ENCODE measurements at regions not wholly inside any gene's neighbourhood (a gene's known extent, or its start where the extent isn't known, plus 50 kb on each side); places are given as distances from the start of the nearest gene placed in this dataset.
"Not testable (repeated sequence)": the region's sequence is repeated elsewhere in the genome, so short reads cannot be mapped to it uniquely, and the experiment has no call there.

DNA sequence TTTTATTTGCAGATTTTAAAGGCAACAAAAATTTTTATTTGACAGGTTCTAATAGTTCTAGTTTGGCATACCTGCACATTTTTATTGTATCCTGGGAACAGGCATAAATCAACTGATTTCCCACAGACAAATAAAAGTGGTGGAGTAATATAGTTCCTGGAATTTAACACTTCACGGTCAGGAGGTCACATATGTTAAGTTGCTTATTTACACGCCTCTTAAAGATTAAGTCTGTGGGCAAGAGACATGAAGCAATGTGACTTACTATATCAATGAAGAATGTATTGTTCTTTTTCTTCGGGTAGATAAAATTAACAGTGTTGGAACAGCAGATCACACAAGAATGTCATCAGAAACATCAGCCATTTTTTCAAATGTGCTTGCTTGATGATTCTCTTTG lies 558.3 kb downstream of the TTLL7 start:
- DNase-seq; H3K27ac ChIP-seq (ENCODE audit: low read length); H3K36me3 ChIP-seq (ENCODE audit: control insufficient read depth, insufficient read depth, low read length); H3K4me3 ChIP-seq (ENCODE audit: low read length); H3K4me1 ChIP-seq (ENCODE audit: control insufficient read depth, insufficient read depth, low read length); H3K27me3 ChIP-seq (ENCODE audit: control insufficient read depth, insufficient read depth, low read length); H3K9me3 ChIP-seq (ENCODE audit: control insufficient read depth, low read depth, low read length): not testable (repeated sequence)
- no CpG with 5 or more reads among the region's 3 CpGs for WGBS (ENCODE audit: insufficient coverage, low lambda C conversion rate)

DNA sequence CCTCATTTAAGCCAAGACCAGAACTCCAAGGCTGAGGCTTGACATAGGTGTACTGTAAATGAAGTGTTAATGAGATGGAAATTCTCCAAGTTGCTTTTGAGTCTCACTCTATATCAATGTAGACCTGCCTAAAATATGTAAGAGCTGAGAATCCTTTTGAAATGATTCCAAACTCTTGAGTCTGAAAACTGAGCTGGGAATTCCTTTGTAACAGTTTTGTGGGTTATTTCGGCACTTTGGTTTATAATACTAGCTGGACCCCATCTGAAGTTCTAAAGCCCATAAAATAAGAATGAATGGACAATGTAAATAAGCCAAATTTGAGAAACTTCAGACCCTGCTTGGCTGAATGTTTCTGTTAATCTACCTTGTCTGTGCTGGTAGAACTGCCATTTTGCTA lies 558.9 kb downstream of the TTLL7 start:
- not testable (repeated sequence) for H3K27me3 ChIP-seq (ENCODE audit: control insufficient read depth, insufficient read depth, low read length); DNase-seq; H3K4me3 ChIP-seq (ENCODE audit: low read length); H3K4me1 ChIP-seq (ENCODE audit: control insufficient read depth, insufficient read depth, low read length); H3K36me3 ChIP-seq (ENCODE audit: control insufficient read depth, insufficient read depth, low read length); H3K9me3 ChIP-seq (ENCODE audit: control insufficient read depth, low read depth, low read length); H3K27ac ChIP-seq (ENCODE audit: low read length)
- no CpG with 5 or more reads among the region's 1 CpG for WGBS (ENCODE audit: insufficient coverage, low lambda C conversion rate)

DNA sequence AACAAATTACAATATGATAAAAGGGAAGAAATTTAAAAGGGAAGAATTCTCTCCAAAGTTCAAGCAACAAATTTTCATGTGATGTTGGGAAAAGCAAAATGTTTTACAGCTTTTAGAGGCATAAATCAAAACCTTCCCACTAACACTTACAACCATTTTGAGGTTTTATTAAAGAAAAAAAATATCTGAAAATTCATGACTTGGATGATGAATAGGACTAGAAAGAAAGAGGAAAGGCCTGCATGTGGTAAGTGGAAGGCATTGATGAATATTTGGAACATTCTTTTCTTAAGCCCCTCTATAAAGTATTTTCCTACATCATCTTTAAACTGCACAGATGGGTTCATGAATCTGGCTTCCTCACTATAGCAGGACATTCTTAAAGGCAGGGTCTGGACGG lies 560.6 kb downstream of the TTLL7 start:
- not testable (repeated sequence) for DNase-seq; H3K27me3 ChIP-seq (ENCODE audit: control insufficient read depth, insufficient read depth, low read length); H3K4me3 ChIP-seq (ENCODE audit: low read length); H3K27ac ChIP-seq (ENCODE audit: low read length); H3K36me3 ChIP-seq (ENCODE audit: control insufficient read depth, insufficient read depth, low read length); H3K9me3 ChIP-seq (ENCODE audit: control insufficient read depth, low read depth, low read length); H3K4me1 ChIP-seq (ENCODE audit: control insufficient read depth, insufficient read depth, low read length)
- no CpG with 5 or more reads among the region's 1 CpG for WGBS (ENCODE audit: insufficient coverage, low lambda C conversion rate)

DNA sequence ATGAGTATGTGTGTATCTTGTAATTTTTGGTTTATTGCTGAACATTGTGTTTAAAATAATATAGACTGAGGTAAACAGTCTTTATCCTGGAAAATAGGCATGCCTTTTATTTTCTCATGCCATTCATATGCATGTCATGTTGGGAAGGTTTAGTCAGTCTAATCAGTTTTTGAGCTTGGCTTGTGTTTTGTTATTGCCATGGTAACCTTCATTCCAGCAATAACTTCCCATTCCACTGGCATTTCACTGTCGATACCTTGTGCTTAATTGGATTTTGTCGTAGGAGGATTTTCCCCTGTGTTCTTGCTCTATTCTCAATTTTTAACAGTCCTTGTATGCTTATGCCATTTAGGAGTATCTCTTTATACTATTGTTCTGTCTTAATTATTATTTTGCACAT lies 563.6 kb downstream of the TTLL7 start:
- not testable (repeated sequence) for H3K27me3 ChIP-seq (ENCODE audit: control insufficient read depth, insufficient read depth, low read length); H3K9me3 ChIP-seq (ENCODE audit: control insufficient read depth, low read depth, low read length); H3K36me3 ChIP-seq (ENCODE audit: control insufficient read depth, insufficient read depth, low read length); H3K4me1 ChIP-seq (ENCODE audit: control insufficient read depth, insufficient read depth, low read length); DNase-seq; H3K27ac ChIP-seq (ENCODE audit: low read length); H3K4me3 ChIP-seq (ENCODE audit: low read length)
- no CpG with 5 or more reads among the region's 2 CpGs for WGBS (ENCODE audit: insufficient coverage, low lambda C conversion rate)

DNA sequence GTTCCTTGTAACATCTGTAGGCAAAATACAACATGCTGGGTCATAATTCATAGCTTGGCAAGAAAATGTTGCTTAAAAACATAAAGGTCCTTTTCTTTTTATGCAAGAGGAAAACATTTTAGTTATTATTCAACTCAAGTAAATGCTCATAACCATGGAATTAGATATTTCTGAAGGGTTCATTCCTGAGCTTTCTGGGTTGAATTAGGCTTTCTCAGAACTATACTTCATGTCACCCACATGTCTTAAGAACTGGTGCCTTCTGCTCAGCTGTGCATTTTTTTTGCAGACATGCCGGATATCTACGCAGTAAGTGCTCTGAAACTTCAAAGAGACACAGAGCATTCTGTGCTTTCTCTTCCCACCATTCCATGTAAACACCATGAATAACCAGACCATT lies 571.4 kb downstream of the TTLL7 start:
- not testable (repeated sequence) for H3K36me3 ChIP-seq (ENCODE audit: control insufficient read depth, insufficient read depth, low read length); H3K27ac ChIP-seq (ENCODE audit: low read length); DNase-seq; H3K9me3 ChIP-seq (ENCODE audit: control insufficient read depth, low read depth, low read length); H3K4me1 ChIP-seq (ENCODE audit: control insufficient read depth, insufficient read depth, low read length); H3K4me3 ChIP-seq (ENCODE audit: low read length); H3K27me3 ChIP-seq (ENCODE audit: control insufficient read depth, insufficient read depth, low read length)
- no CpG with 5 or more reads among the region's 2 CpGs for WGBS (ENCODE audit: insufficient coverage, low lambda C conversion rate)

DNA sequence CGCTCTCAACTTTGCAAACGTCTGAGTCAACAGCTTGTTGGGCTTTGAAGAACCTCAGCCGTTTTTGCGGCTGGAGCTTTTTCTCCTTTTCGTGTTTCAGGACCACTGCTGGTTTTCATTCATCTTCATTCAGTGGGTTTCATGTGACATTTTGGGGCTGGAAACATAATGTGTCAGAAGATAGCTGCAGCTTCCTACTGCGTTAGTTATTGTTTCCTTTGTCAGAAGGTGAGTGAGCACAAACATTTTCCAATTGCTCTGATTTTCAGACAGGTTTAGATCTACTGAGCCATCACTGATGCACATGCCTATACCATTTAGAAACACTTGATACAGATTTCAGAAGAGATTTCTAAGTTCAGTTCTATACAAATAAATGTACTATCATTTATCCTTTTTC lies 575.5 kb downstream of the TTLL7 start:
- not testable (repeated sequence) for H3K9me3 ChIP-seq (ENCODE audit: control insufficient read depth, low read depth, low read length); H3K27me3 ChIP-seq (ENCODE audit: control insufficient read depth, insufficient read depth, low read length); H3K27ac ChIP-seq (ENCODE audit: low read length); H3K4me1 ChIP-seq (ENCODE audit: control insufficient read depth, insufficient read depth, low read length); H3K4me3 ChIP-seq (ENCODE audit: low read length); H3K36me3 ChIP-seq (ENCODE audit: control insufficient read depth, insufficient read depth, low read length); DNase-seq
- WGBS (ENCODE audit: insufficient coverage, low lambda C conversion rate): no CpG with 5 or more reads among the region's 6 CpGs

DNA sequence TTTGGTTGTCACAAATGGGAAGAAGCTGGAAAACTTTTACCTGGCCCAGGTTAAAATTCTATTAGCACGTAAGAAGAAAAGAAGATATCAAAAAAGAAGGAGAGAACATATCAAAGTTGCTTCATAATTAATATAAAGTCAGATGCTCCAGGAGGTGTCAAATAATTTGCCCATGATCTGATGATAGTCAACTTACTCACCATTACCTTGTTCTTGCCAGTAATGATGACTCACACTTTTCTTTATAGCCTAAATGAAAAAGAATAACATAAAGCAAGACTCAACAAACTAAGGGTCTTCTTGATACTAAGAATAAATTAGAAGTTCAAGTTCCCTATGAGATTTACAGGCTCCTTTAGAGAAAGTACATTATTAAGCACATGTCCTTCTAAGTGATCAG lies 580.4 kb downstream of the TTLL7 start:
- WGBS (ENCODE audit: insufficient coverage, low lambda C conversion rate): no CpG with 5 or more reads among the region's 1 CpG
- no peaks in the 10 kb centered on the region for H3K9me3 ChIP-seq (ENCODE audit: control insufficient read depth, low read depth, low read length)
- no peaks in the 10 kb centered on the region for H3K27me3 ChIP-seq (ENCODE audit: control insufficient read depth, insufficient read depth, low read length)
- DNase-seq: no peak
- no peaks in the 10 kb centered on the region for H3K4me1 ChIP-seq (ENCODE audit: control insufficient read depth, insufficient read depth, low read length)
- H3K36me3 ChIP-seq (ENCODE audit: control insufficient read depth, insufficient read depth, low read length): no peaks in the 10 kb centered on the region
- H3K27ac ChIP-seq (ENCODE audit: low read length): no peak overlapping the region
- no peak overlapping the region for H3K4me3 ChIP-seq (ENCODE audit: low read length)

DNA sequence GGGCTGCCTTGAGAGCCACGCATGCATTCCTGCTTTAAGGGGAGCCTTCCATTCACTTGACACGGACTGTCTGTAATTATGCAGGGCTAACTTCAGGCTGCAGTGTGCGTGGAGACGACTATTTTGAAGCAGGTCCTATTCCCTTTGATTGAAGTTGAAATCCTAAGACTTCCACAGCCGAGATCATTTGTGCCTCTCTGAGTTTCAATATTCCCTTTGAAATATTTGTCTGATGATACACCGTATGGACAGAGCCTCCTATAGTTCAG lies 585.2 kb downstream of the TTLL7 start:
- H3K9me3 ChIP-seq (ENCODE audit: control insufficient read depth, low read depth, low read length); H3K27ac ChIP-seq (ENCODE audit: low read length); H3K4me1 ChIP-seq (ENCODE audit: control insufficient read depth, insufficient read depth, low read length); DNase-seq; H3K36me3 ChIP-seq (ENCODE audit: control insufficient read depth, insufficient read depth, low read length); H3K4me3 ChIP-seq (ENCODE audit: low read length); H3K27me3 ChIP-seq (ENCODE audit: control insufficient read depth, insufficient read depth, low read length): not testable (repeated sequence)
- no CpG with 5 or more reads among the region's 6 CpGs for WGBS (ENCODE audit: insufficient coverage, low lambda C conversion rate)

DNA sequence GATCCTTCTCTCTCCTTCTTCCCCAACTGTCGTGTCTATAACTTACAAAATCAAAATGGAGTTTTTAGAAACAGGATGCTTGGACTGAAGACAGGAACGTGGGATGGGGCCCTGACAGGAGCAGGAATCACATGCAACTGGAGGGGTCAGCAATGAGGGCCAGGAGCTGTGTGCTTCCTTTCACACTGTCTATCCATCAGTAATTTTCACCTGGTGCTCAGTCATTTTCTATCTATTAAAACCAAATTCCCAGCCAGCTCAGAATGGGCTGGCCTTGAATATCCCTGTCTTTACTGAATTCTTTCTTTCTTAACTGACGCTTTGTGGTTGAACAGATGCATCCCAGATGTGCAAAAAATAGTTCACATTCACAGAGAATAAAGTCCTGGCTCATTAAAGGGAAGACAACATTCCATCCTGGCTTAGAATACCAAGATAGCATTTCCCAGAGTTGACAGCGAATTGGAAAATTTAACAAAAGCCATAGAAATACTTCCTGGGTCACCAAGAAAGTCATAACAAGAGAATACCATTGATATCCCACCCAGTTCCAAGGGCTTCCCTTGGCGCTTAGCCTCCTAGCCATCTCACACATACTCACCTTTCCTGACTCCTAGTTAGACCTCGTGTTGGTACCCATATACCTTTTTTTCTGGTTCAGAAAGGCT lies 588.1 kb downstream of the TTLL7 start:
- WGBS (ENCODE audit: insufficient coverage, low lambda C conversion rate): 70% methylated on average over 1 of the region's 6 CpGs
- H3K36me3 ChIP-seq (ENCODE audit: control insufficient read depth, insufficient read depth, low read length); H3K27ac ChIP-seq (ENCODE audit: low read length); H3K9me3 ChIP-seq (ENCODE audit: control insufficient read depth, low read depth, low read length); H3K27me3 ChIP-seq (ENCODE audit: control insufficient read depth, insufficient read depth, low read length); H3K4me1 ChIP-seq (ENCODE audit: control insufficient read depth, insufficient read depth, low read length); H3K4me3 ChIP-seq (ENCODE audit: low read length); DNase-seq: not testable (repeated sequence)

DNA sequence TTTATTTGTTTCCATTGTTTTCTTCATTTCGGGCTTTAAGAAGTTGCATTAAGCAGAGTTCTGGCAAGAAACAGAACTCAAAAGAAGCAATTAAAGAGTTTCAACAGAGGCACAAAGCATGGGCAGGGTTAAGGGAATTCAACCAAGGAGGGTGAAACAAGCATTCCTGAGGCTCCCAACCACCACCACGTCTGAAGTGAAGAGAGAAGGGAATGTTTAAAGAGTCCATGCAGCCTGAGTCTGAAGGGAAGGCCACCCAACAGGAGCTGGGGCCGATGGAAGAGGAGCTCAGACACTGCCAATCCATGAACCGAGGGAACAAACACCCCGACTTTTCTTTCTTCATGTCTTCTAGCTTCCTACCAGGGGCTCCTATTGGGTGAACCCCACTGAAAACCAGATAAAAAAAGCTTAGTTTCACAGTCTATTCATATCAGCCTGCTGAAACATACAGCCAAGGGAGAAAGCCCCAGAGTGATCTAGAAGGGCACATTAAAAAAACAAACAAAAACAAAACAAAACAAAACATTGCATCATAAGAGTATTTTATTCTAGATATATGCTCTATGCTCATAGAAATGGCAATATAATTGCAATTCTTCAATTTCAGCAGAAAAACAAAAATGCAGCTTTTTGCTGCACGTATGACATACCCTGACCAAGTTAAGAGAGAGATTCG lies 592.1 kb downstream of the TTLL7 start:
- 100% methylated on average over 2 of the region's 7 CpGs for WGBS (ENCODE audit: insufficient coverage, low lambda C conversion rate)

DNA sequence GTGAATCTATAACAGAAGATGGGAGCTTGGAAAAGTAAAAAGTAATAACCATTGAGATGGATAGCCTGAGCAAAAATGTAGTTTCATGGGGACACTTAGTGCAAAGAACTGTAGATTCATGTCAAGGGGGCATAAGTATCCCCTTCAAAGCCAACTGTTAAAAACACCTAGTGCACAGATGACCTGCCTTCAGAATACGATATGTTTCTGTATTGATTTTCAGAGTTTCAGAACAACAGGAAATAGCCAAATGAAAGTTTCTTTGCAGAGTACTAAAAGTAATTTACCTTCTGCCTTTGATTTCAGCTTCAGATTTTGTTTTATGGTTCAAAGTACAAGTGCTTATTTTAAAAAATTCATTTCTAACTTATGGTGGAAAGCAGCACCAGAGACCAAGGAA lies 593.1 kb downstream of the TTLL7 start:
- H3K4me1 ChIP-seq (ENCODE audit: control insufficient read depth, insufficient read depth, low read length); H3K27me3 ChIP-seq (ENCODE audit: control insufficient read depth, insufficient read depth, low read length); H3K4me3 ChIP-seq (ENCODE audit: low read length); DNase-seq; H3K36me3 ChIP-seq (ENCODE audit: control insufficient read depth, insufficient read depth, low read length); H3K9me3 ChIP-seq (ENCODE audit: control insufficient read depth, low read depth, low read length); H3K27ac ChIP-seq (ENCODE audit: low read length): not testable (repeated sequence)
- no CpG with 5 or more reads among the region's 1 CpG for WGBS (ENCODE audit: insufficient coverage, low lambda C conversion rate)

More for the DNA sequence above, 592.1 kb downstream of the TTLL7 start:
- H3K9me3 ChIP-seq (ENCODE audit: control insufficient read depth, low read depth, low read length); H3K4me3 ChIP-seq (ENCODE audit: low read length); DNase-seq; H3K36me3 ChIP-seq (ENCODE audit: control insufficient read depth, insufficient read depth, low read length); H3K4me1 ChIP-seq (ENCODE audit: control insufficient read depth, insufficient read depth, low read length); H3K27me3 ChIP-seq (ENCODE audit: control insufficient read depth, insufficient read depth, low read length); H3K27ac ChIP-seq (ENCODE audit: low read length): not testable (repeated sequence)
